ENCODE measurements at regions not wholly inside any gene's neighbourhood (a gene's known extent, or its start where the extent isn't known, plus 50 kb on each side); places are given as distances from the start of the nearest gene placed in this dataset.

DNA sequence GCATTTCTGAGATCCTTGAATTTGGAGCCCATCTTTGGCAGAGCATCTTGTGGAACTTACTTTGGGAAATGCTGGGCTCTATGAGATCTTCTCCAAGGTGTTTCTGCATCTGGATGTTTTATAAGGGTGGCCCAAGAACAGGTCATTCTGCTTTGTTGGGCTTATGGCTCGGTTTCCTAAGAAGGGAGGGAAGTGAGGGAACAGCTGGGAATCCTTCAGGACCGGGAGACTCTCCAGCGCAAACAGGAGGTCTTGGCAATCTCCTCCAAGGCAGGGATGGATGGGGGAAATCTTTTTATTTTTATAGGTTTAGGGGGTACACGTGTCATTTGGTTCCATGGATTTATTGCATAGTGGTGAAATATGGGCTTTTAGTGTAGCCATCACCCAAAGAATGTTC, 54.7 kb downstream of the IRX3 start:
- H3K23ac ChIP-seq (ENCODE audit: insufficient read length), result no peak overlapping the region
- no peaks in the 10 kb centered on the region for H3K27me3 ChIP-seq (replicated peaks in 1 of 4; ENCODE audit: control insufficient read depth in 3 of 4, extremely low read depth in 1 of 4, insufficient read depth in 3 of 4, low read length in 3 of 4)
- H2BK20ac ChIP-seq (ENCODE audit: low read length), result no peak overlapping the region
- no peak overlapping the region for H3K4me2 ChIP-seq (ENCODE audit: insufficient read depth in 1 of 2, low read depth in 2 of 2, low read length in 2 of 2)
- no peak for DNase-seq (ENCODE audit: low read depth in 1 of 2, low spot score in 2 of 2)
- H3K9ac ChIP-seq (replicated peaks in 1 of 4; ENCODE audit: extremely low read depth in 1 of 4, low read depth in 3 of 4, low read length in 3 of 4), result no peak overlapping the region
- no peaks in the 10 kb centered on the region for H3K4me1 ChIP-seq (replicated peaks in 1 of 4; ENCODE audit: control insufficient read depth in 3 of 4, insufficient read depth in 4 of 4, low read length in 3 of 4)
- no peak overlapping the region for H2AFZ ChIP-seq (ENCODE audit: low read length)
- H4K20me1 ChIP-seq (replicated peaks in 1 of 2; ENCODE audit: control insufficient read depth in 1 of 2, insufficient read depth in 2 of 2, low read length in 2 of 2), result no peaks in the 10 kb centered on the region
- H3K14ac ChIP-seq (ENCODE audit: insufficient read length), result no peak overlapping the region
- H3K56ac ChIP-seq (replicated peaks; ENCODE audit: insufficient read length, low read depth, low read length), result no peak overlapping the region
- H3K18ac ChIP-seq (ENCODE audit: extremely low read depth, low read length), result no peak overlapping the region
- no peak overlapping the region for H4K8ac ChIP-seq (ENCODE audit: extremely low read depth, insufficient read depth, low read length)
- H3K27ac ChIP-seq (ENCODE audit: low read depth, low read length), result no peak overlapping the region
- FAIRE-seq, result no peak
- H3K9me3 ChIP-seq (ENCODE audit: insufficient read depth in 2 of 2, low read depth in 1 of 2, low read length in 1 of 2), result peaks cover 5 to 8% of the 10 kb centered on the region in 2 experiments; a peak in 2 of 4 replicates
- CTCF ChIA-PET (ENCODE audit: partially characterized antibody), result no interaction called here
- H3K36me3 ChIP-seq (ENCODE audit: control insufficient read depth in 2 of 4, insufficient read depth in 4 of 4, low read length in 3 of 4), result no peaks in the 10 kb centered on the region
- no peaks in the 10 kb centered on the region for H3K79me2 ChIP-seq (ENCODE audit: control insufficient read depth in 1 of 2, insufficient read depth in 2 of 2, low read length in 2 of 2)
- no peak overlapping the region for H3K4me3 ChIP-seq (ENCODE audit: extremely low read depth in 1 of 4, insufficient read depth in 2 of 4, low read depth in 3 of 4, low read length in 4 of 4)
- POLR2A ChIA-PET (ENCODE audit: partially characterized antibody), result no interaction called here
- no peaks in the 10 kb centered on the region for H3K23me2 ChIP-seq (ENCODE audit: low read depth, low read length)
- H3K4ac ChIP-seq (replicated peaks; ENCODE audit: insufficient read length, low read depth, low read length), result no peak overlapping the region
- H2BK15ac ChIP-seq (ENCODE audit: low read length), result no peak overlapping the region
- no peak overlapping the region for H2BK120ac ChIP-seq (replicated peaks; ENCODE audit: low read depth, low read length)
- no peak overlapping the region for H2AK5ac ChIP-seq (ENCODE audit: low read depth, low read length)
- H2BK12ac ChIP-seq (ENCODE audit: low read depth, low read length), result no peak overlapping the region
- H3K79me1 ChIP-seq (ENCODE audit: low read depth, low read length), result no peaks in the 10 kb centered on the region
- H4K91ac ChIP-seq (replicated peaks; ENCODE audit: insufficient read length, low read length), result no peak overlapping the region
- 84% methylated on average over 4 of the region's 4 CpGs; no CpG with 5 or more reads in 1 of the 2 experiments for WGBS, 2 experiments (ENCODE audit: extremely low coverage in 1 of 2, insufficient coverage in 1 of 2, insufficient read length in 1 of 2, insufficient replicate concordance in 2 of 2, low coverage in 1 of 2, low lambda C conversion rate in 2 of 2, missing lambda C conversion rate in 1 of 2)
- no peak overlapping the region for H4K5ac ChIP-seq (ENCODE audit: insufficient read length, low read depth, low read length)
- no peak overlapping the region for H2BK5ac ChIP-seq (ENCODE audit: low read depth, low read length)
- TF ChIP-seq TBP (IDR thresholded peaks at IDR 0.05; ENCODE audit: low read depth, low read length) (no peak), BRCA1 (IDR thresholded peaks at IDR 0.05; ENCODE audit: low read depth, low read length) (no peak), GTF2F1 (IDR thresholded peaks at IDR 0.05; ENCODE audit: borderline replicate concordance, low read depth, low read length) (no peak), RNF2 (IDR thresholded peaks at IDR 0.05; ENCODE audit: borderline replicate concordance, low read depth, low read length, missing control alignments, poor library complexity, severe bottlenecking) (no peak), RFX5 (IDR thresholded peaks at IDR 0.05; ENCODE audit: borderline replicate concordance, low read depth, low read length) (no peak), EP300 (IDR thresholded peaks at IDR 0.05; ENCODE audit: borderline replicate concordance in 1 of 2, low read depth in 2 of 2, low read length in 2 of 2) (no peak), SIRT6 (IDR thresholded peaks at IDR 0.05; ENCODE audit: low read length) (no peak), MAFK (IDR thresholded peaks at IDR 0.05; ENCODE audit: low read depth, low read length) (no peak), CBX8 (IDR thresholded peaks at IDR 0.05; ENCODE audit: borderline replicate concordance, low read depth, low read length) (no peak), CTBP2 (IDR thresholded peaks at IDR 0.05; ENCODE audit: borderline replicate concordance, insufficient read depth, insufficient read length, low read length) (no peak)
- TF ChIP-seq, protein P1, sequence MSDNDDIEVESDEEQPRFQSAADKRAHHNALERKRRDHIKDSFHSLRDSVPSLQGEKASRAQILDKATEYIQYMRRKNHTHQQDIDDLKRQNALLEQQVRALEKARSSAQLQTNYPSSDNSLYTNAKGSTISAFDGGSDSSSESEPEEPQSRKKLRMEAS (IDR thresholded peaks at IDR 0.05), result no peak
- TF ChIP-seq, protein P2, sequence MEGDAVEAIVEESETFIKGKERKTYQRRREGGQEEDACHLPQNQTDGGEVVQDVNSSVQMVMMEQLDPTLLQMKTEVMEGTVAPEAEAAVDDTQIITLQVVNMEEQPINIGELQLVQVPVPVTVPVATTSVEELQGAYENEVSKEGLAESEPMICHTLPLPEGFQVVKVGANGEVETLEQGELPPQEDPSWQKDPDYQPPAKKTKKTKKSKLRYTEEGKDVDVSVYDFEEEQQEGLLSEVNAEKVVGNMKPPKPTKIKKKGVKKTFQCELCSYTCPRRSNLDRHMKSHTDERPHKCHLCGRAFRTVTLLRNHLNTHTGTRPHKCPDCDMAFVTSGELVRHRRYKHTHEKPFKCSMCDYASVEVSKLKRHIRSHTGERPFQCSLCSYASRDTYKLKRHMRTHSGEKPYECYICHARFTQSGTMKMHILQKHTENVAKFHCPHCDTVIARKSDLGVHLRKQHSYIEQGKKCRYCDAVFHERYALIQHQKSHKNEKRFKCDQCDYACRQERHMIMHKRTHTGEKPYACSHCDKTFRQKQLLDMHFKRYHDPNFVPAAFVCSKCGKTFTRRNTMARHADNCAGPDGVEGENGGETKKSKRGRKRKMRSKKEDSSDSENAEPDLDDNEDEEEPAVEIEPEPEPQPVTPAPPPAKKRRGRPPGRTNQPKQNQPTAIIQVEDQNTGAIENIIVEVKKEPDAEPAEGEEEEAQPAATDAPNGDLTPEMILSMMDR (IDR thresholded peaks at IDR 0.05; ENCODE audit: control extremely low read depth in 1 of 3, insufficient read depth in 1 of 3, low read depth in 1 of 3, low read length in 3 of 3), result no peak

All from H1 (cell line).